HEK293 (cell line): ENCODE measurements at regions not wholly inside any gene's neighbourhood (a gene's known extent, or its start where the extent isn't known, plus 50 kb on each side); places are given as distances from the start of the nearest gene placed in this dataset.
A peak's percentile ranks its signal among the peaks of the same experiment; 100 is the strongest.

Experiments used
- CTCF ChIA-PET: fragments of 350-600 bp; formaldehyde crosslinking; extraction: SDS; loops from one replicate; lab custom pipeline; 2021; ENCODE audit warnings: antibody characterized with exemption; lab: Yijun Ruan, JAX
- POLR2A ChIA-PET: fragments of 300-600 bp; formaldehyde crosslinking; extraction: SDS; loops from one replicate; lab custom pipeline; 2020; ENCODE audit warnings: antibody characterized with exemption, inconsistent platforms; lab: Yijun Ruan, JAX
- H3K27ac ChIP-seq: fragments of 200-500 bp; sonication (Bioruptor generic); 2 replicates; pipeline ENCODE4 v1.5.1; 2014; ENCODE audit warnings: low read depth, low read length, control low read depth, inconsistent platforms; ENCODE audit errors: extremely low read depth
- H3K36me3 ChIP-seq, 2 experiments: fragments of 200-500 bp in 1 of 2; sonication (Bioruptor generic) in 1 of 2; 1 replicate in 1 of 2; 2 replicates in 1 of 2; pipeline ENCODE4 v1.5.1; 2014 to 2017; ENCODE audit warnings: inconsistent platforms in 2 of 2, low read length in 2 of 2; ENCODE audit not compliant: control insufficient read depth in 2 of 2, insufficient read depth in 1 of 2
- H3K4me1 ChIP-seq: fragments of 200-500 bp; sonication (Bioruptor generic); 2 replicates; pipeline ENCODE4 v1.5.1; 2014; ENCODE audit warnings: mild to moderate bottlenecking, low read length, inconsistent platforms; ENCODE audit not compliant: control insufficient read depth, insufficient read depth
- H3K4me3 ChIP-seq: 2 replicates; pipeline ENCODE4 v1.5.1; 2011; ENCODE audit warnings: low read depth, mild to moderate bottlenecking, control low read depth, low read length, moderate library complexity
- H3K9me3 ChIP-seq: fragments of 200-500 bp; sonication (Bioruptor generic); 2 replicates; pipeline ENCODE4 v1.5.1; 2014; ENCODE audit warnings: low read depth, low read length, inconsistent platforms; ENCODE audit not compliant: control insufficient read depth, insufficient read depth
- AEBP2 ChIP-seq: fragments of 450-650 bp; formaldehyde crosslinking; IDR thresholded peaks from 2 replicates; pipeline ENCODE4 v1.5.1; 2016; ENCODE audit warnings: missing biosample characterization, missing genetic modification characterization, borderline replicate concordance
- EGR2 ChIP-seq: fragments of 450-650 bp; formaldehyde crosslinking; IDR thresholded peaks from 2 replicates; pipeline ENCODE4 v1.5.1; 2016; ENCODE audit warnings: low read depth, missing biosample characterization, missing genetic modification characterization
- GLIS1 ChIP-seq: fragments of 450-650 bp; formaldehyde crosslinking; IDR thresholded peaks from 2 replicates; pipeline ENCODE4 v1.5.1; 2016; ENCODE audit warnings: missing biosample characterization, missing genetic modification characterization
- KLF10 ChIP-seq: fragments of 450-650 bp; IDR thresholded peaks from 2 replicates; pipeline ENCODE4 v1.5.1; 2018; ENCODE audit warnings: missing biosample characterization, mild to moderate bottlenecking, missing genetic modification characterization
- PRDM4 ChIP-seq: fragments of 450-650 bp; formaldehyde crosslinking; IDR thresholded peaks from 2 replicates; pipeline ENCODE4 v1.5.1; 2017; ENCODE audit warnings: missing biosample characterization, missing genetic modification characterization
- RBAK ChIP-seq: fragments of 450-650 bp; formaldehyde crosslinking; IDR thresholded peaks from 2 replicates; pipeline ENCODE4 v1.5.1; 2016; ENCODE audit warnings: missing biosample characterization, missing genetic modification characterization
- TRIM28 ChIP-seq: IDR thresholded peaks from 2 replicates; pipeline ENCODE4 v1.6.1; 2011; ENCODE audit warnings: low read length, control low read depth, borderline replicate concordance
- ZBTB26 ChIP-seq: fragments of 450-650 bp; formaldehyde crosslinking; optimal IDR thresholded peaks from 2 replicates; pipeline ENCODE3; 2016; ENCODE audit warnings: missing biosample characterization, mild to moderate bottlenecking, missing genetic modification characterization
- ZNF133 ChIP-seq: fragments of 450-650 bp; formaldehyde crosslinking; IDR thresholded peaks from 2 replicates; pipeline ENCODE4 v1.5.1; 2016; ENCODE audit warnings: missing biosample characterization, missing genetic modification characterization
- ZNF18 ChIP-seq: fragments of 450-650 bp; formaldehyde crosslinking; IDR thresholded peaks from 2 replicates; pipeline ENCODE4 v1.5.1; 2016; ENCODE audit warnings: missing biosample characterization, missing genetic modification characterization
- ZNF280C ChIP-seq: fragments of 450-650 bp; formaldehyde crosslinking; IDR thresholded peaks from 2 replicates; pipeline ENCODE4 v1.5.1; 2016; ENCODE audit warnings: missing biosample characterization, missing genetic modification characterization
- ZNF518A ChIP-seq: fragments of 450-650 bp; formaldehyde crosslinking; conservative IDR thresholded peaks from 2 replicates; pipeline ENCODE4 v1.5.1; 2016; ENCODE audit warnings: low read depth, missing biosample characterization, missing genetic modification characterization
- ZNF629 ChIP-seq: fragments of 450-650 bp; formaldehyde crosslinking; IDR thresholded peaks from 2 replicates; pipeline ENCODE4 v1.5.1; 2017; ENCODE audit warnings: missing biosample characterization, missing genetic modification characterization
- ZXDB ChIP-seq: fragments of 450-650 bp; formaldehyde crosslinking; IDR thresholded peaks from 2 replicates; pipeline ENCODE4 v1.5.1; 2016; ENCODE audit warnings: missing biosample characterization, missing genetic modification characterization

- TF ChIP-seq ZNF280C: no peak
- TF ChIP-seq, all 188 proteins: peak for 0
Measured at GRCh38 chrX:155778844-155779553, 102.1 kb upstream of the VAMP7 start (continued).

- Histone ChIP-seq H3K4me3 (no peak overlapping the region), H3K4me1 (no peaks in the 10 kb centered on the region), H3K27ac (no peak overlapping the region), H3K36me3 (no peaks in the 10 kb centered on the region), H3K9me3 (no peaks in the 10 kb centered on the region)
- ChIA-PET POLR2A (no interaction called here), CTCF (no interaction called here)
- TF ChIP-seq GLIS1 (tag by site-specific recombination): no peak
- no peak for TF ChIP-seq RBAK
- TF ChIP-seq ZNF18 (tag by site-specific recombination): no peak
- TF ChIP-seq PRDM4: no peak
- no peak for TF ChIP-seq AEBP2 (tag by site-specific recombination)
- no peak for TF ChIP-seq ZNF133 (tag by site-specific recombination)
- TF ChIP-seq ZXDB (tag by site-specific recombination): no peak
- TF ChIP-seq EGR2 (tag by site-specific recombination): no peak
Measured at GRCh38 chrX:155774387-155774786, 106.8 kb upstream of the VAMP7 start.

- peak overlapping the region; percentile 39 for H3K4me3 ChIP-seq
- H3K27ac ChIP-seq: no peak overlapping the region
- no peaks in the 10 kb centered on the region for H3K36me3 ChIP-seq
- POLR2A ChIA-PET: no interaction called here
- 0 out of 2 replicates have a peak, but pooled peaks cover 3% of the 10 kb centered on the region for H3K4me1 ChIP-seq
- H3K9me3 ChIP-seq: no peaks in the 10 kb centered on the region
- CTCF ChIA-PET: no interaction called here
- TF ChIP-seq ZNF629 (tag by site-specific recombination): no peak
- TF ChIP-seq KLF10: no peak
- TF ChIP-seq ZBTB26 (tag by site-specific recombination): peak; percentile 39
- TF ChIP-seq ZNF518A: no peak
- no peak for TF ChIP-seq TRIM28
Measured at GRCh38 chrX:155767876-155768769, 113.0 kb upstream of the VAMP7 start.
